NCI-H128 (cell line): ENCODE measurements at regions not wholly inside any gene's neighbourhood (a gene's known extent, or its start where the extent isn't known, plus 50 kb on each side); places are given as distances from the start of the nearest gene placed in this dataset.
"Not testable (repeated sequence)": the region's sequence is repeated elsewhere in the genome, so short reads cannot be mapped to it uniquely, and the experiment has no call there.

ENCODE experiments used
- DNase-seq: peaks from one replicate; lab custom pipeline; 2025; ENCODE audit not compliant: unreplicated experiment; lab: John Stamatoyannopoulos, UW

GRCh38 chr12:68478516-68479260 lies 132.0 kb upstream of the RAP1B start:
- no peak for DNase-seq

GRCh38 chr12:68479261-68479895 lies 131.3 kb upstream of the RAP1B start:
- no peak for DNase-seq

GRCh38 chr12:68479896-68480291 lies 130.8 kb upstream of the RAP1B start:
- DNase-seq, result no peak

GRCh38 chr12:68480526-68480925 lies 130.2 kb upstream of the RAP1B start:
- no peak for DNase-seq

GRCh38 chr12:68481181-68481941 lies 129.3 kb upstream of the RAP1B start:
- no peak for DNase-seq

- no peak for DNase-seq
Observed at GRCh38 chr12:68482014-68482413, 128.7 kb upstream of the RAP1B start.

GRCh38 chr12:68482660-68483059 lies 128.0 kb upstream of the RAP1B start:
- no peak for DNase-seq

GRCh38 chr12:68483592-68484383 lies 126.9 kb upstream of the RAP1B start:
- DNase-seq, result no peak

GRCh38 chr12:68484578-68484977 lies 126.1 kb upstream of the RAP1B start:
- DNase-seq, result not testable (repeated sequence)

GRCh38 chr12:68486449-68486848 lies 124.2 kb upstream of the RAP1B start:
- not testable (repeated sequence) for DNase-seq

GRCh38 chr12:68487721-68488309 lies 122.9 kb upstream of the RAP1B start:
- DNase-seq, result no peak

GRCh38 chr12:68489273-68489672 lies 121.4 kb upstream of the RAP1B start:
- no peak for DNase-seq

GRCh38 chr12:68490476-68490875 lies 120.2 kb upstream of the RAP1B start:
- DNase-seq, result no peak

GRCh38 chr12:68491204-68491960 lies 119.3 kb upstream of the RAP1B start:
- no peak for DNase-seq

GRCh38 chr12:68495336-68496070 lies 115.2 kb upstream of the RAP1B start:
- DNase-seq, result no peak

- DNase-seq, result no peak
Observed at GRCh38 chr12:68497107-68497506, 113.6 kb upstream of the RAP1B start.

- DNase-seq, result no peak
Observed at GRCh38 chr12:68497702-68498101, 113.0 kb upstream of the RAP1B start.

- DNase-seq, result no peak
Observed at GRCh38 chr12:68498736-68499135, 112.0 kb upstream of the RAP1B start.

- no peak for DNase-seq
Observed at GRCh38 chr12:68499616-68500015, 111.1 kb upstream of the RAP1B start.
